HG03139 (cell line): ENCODE measurements at regions not wholly inside any gene's neighbourhood (a gene's known extent, or its start where the extent isn't known, plus 50 kb on each side); places are given as distances from the start of the nearest gene placed in this dataset.

Source experiments
- ATAC-seq: cut with Tn5 transposase; IDR thresholded peaks from one replicate; pipeline ENCODE4 v1.9.1; 2021; ENCODE audit not compliant: unreplicated experiment

- ATAC-seq = no peak
Observed at GRCh38 chr11:95450547-95451123, 219.6 kb upstream of the SESN3 start.

GRCh38 chr11:95445746-95446333, 214.8 kb upstream of the SESN3 start:
- no peak for ATAC-seq

GRCh38 chr11:95444309-95445241, 213.6 kb upstream of the SESN3 start:
- no peak for ATAC-seq

GRCh38 chr11:95443386-95443785, 212.4 kb upstream of the SESN3 start:
- no peak for ATAC-seq

- ATAC-seq = no peak
Observed at GRCh38 chr11:95442531-95443050, 211.6 kb upstream of the SESN3 start.

- no peak for ATAC-seq
Observed at GRCh38 chr11:95435628-95436353, 204.8 kb upstream of the SESN3 start.

GRCh38 chr11:95435192-95435591, 204.2 kb upstream of the SESN3 start:
- no peak for ATAC-seq

- ATAC-seq = no peak
Observed at GRCh38 chr11:95434489-95435057, 203.6 kb upstream of the SESN3 start.

- no peak for ATAC-seq
Observed at GRCh38 chr11:95434009-95434408, 203.0 kb upstream of the SESN3 start.

- ATAC-seq = no peak
Observed at GRCh38 chr11:95432714-95433503, 201.9 kb upstream of the SESN3 start.

GRCh38 chr11:95429376-95429907, 198.4 kb upstream of the SESN3 start:
- ATAC-seq = no peak

GRCh38 chr11:95426823-95427462, 195.9 kb upstream of the SESN3 start:
- ATAC-seq = no peak

- no peak for ATAC-seq
Observed at GRCh38 chr11:95419915-95420314, 188.9 kb upstream of the SESN3 start.

GRCh38 chr11:95418916-95419315, 187.9 kb upstream of the SESN3 start:
- ATAC-seq = no peak

- no peak for ATAC-seq
Observed at GRCh38 chr11:95417832-95418231, 186.8 kb upstream of the SESN3 start.

GRCh38 chr11:95415837-95416304, 184.9 kb upstream of the SESN3 start:
- ATAC-seq = no peak

- ATAC-seq = no peak
Observed at GRCh38 chr11:95414217-95414616, 183.2 kb upstream of the SESN3 start.

GRCh38 chr11:95413761-95414160, 182.8 kb upstream of the SESN3 start:
- no peak for ATAC-seq

GRCh38 chr11:95413021-95413420, 182.0 kb upstream of the SESN3 start:
- no peak for ATAC-seq
